ENCODE measurements at regions not wholly inside any gene's neighbourhood (a gene's known extent, or its start where the extent isn't known, plus 50 kb on each side); places are given as distances from the start of the nearest gene placed in this dataset.

DNA sequence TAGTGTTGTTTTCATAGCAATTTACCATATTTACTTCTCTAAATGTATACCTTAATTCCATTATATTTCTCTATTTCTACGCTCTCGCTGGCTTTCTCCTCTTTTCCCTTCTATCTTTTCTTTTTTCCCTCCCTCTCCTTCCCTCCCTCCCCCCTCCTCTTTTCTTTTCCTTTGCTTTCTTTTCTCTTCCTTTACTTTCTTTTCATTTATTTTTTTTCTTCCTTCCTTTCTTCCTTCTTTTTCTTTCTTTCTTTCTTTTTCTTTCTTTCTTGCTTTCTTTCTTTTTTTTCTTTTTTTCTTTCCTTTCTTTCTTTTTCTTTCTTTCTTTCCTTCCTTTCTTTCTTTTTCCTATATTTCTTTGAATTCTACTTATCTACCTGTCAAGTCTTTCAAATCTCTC, 533.0 kb upstream of the POT1 start:
- H3K36me3 ChIP-seq (ENCODE audit: control insufficient read depth in 2 of 2, insufficient read depth in 2 of 2, low read length in 1 of 2) = no peaks in the 10 kb centered on the region
- H3K27me3 ChIP-seq (ENCODE audit: control insufficient read depth in 2 of 2, insufficient read depth in 1 of 2, low read length in 1 of 2) = no peaks in the 10 kb centered on the region
- no peak overlapping the region for H3K4me3 ChIP-seq (ENCODE audit: low read length in 2 of 2)
- H3K4me1 ChIP-seq (ENCODE audit: control insufficient read depth in 2 of 2, insufficient read depth in 2 of 2, low read length in 2 of 2) = no peaks in the 10 kb centered on the region
- H3K27ac ChIP-seq (ENCODE audit: low read depth in 1 of 2, low read length in 1 of 2) = no peak overlapping the region
- no peaks in the 10 kb centered on the region for H3K9me3 ChIP-seq (ENCODE audit: control insufficient read depth in 2 of 2, insufficient read depth in 1 of 2, low read length in 1 of 2)
- no peak for DNase-seq (ENCODE audit: low read depth in 6 of 9, low spot score in 9 of 9)
- WGBS = 95% methylated on average over 2 of the region's 2 CpGs

- Histone ChIP-seq H3K4me3 (ENCODE audit: low read length in 2 of 2) (no peak overlapping the region), H3K4me1 (ENCODE audit: control insufficient read depth in 2 of 2, insufficient read depth in 2 of 2, low read length in 2 of 2) (no peaks in the 10 kb centered on the region), H3K9me3 (ENCODE audit: control insufficient read depth in 2 of 2, insufficient read depth in 1 of 2, low read length in 1 of 2) (no peaks in the 10 kb centered on the region), H3K36me3 (ENCODE audit: control insufficient read depth in 2 of 2, insufficient read depth in 2 of 2, low read length in 1 of 2) (no peaks in the 10 kb centered on the region), H3K27ac (ENCODE audit: low read depth in 1 of 2, low read length in 1 of 2) (no peak overlapping the region), H3K27me3 (ENCODE audit: control insufficient read depth in 2 of 2, insufficient read depth in 1 of 2, low read length in 1 of 2) (no peaks in the 10 kb centered on the region)
- DNase-seq (ENCODE audit: low read depth in 6 of 9, low spot score in 9 of 9) = no peak
Measured at GRCh38 chr7:125459038-125459437, 529.4 kb upstream of the POT1 start.

- no peak for DNase-seq (ENCODE audit: low read depth in 6 of 9, low spot score in 9 of 9)
- H3K4me1 ChIP-seq (ENCODE audit: control insufficient read depth in 2 of 2, insufficient read depth in 2 of 2, low read length in 2 of 2) = no peaks in the 10 kb centered on the region
- H3K9me3 ChIP-seq (ENCODE audit: control insufficient read depth in 2 of 2, insufficient read depth in 1 of 2, low read length in 1 of 2) = no peaks in the 10 kb centered on the region
- no peak overlapping the region for H3K27ac ChIP-seq (ENCODE audit: low read depth in 1 of 2, low read length in 1 of 2)
- no peak overlapping the region for H3K4me3 ChIP-seq (ENCODE audit: low read length in 2 of 2)
- no peaks in the 10 kb centered on the region for H3K27me3 ChIP-seq (ENCODE audit: control insufficient read depth in 2 of 2, insufficient read depth in 1 of 2, low read length in 1 of 2)
- H3K36me3 ChIP-seq (ENCODE audit: control insufficient read depth in 2 of 2, insufficient read depth in 2 of 2, low read length in 1 of 2) = no peaks in the 10 kb centered on the region
Measured at GRCh38 chr7:125450749-125451148, 521.1 kb upstream of the POT1 start.

GRCh38 chr7:125445836-125446235, 516.2 kb upstream of the POT1 start:
- Histone ChIP-seq H3K27ac (ENCODE audit: low read depth in 1 of 2, low read length in 1 of 2) (no peak overlapping the region), H3K9me3 (ENCODE audit: control insufficient read depth in 2 of 2, insufficient read depth in 1 of 2, low read length in 1 of 2) (no peaks in the 10 kb centered on the region), H3K4me1 (ENCODE audit: control insufficient read depth in 2 of 2, insufficient read depth in 2 of 2, low read length in 2 of 2) (no peaks in the 10 kb centered on the region), H3K4me3 (ENCODE audit: low read length in 2 of 2) (no peak overlapping the region), H3K36me3 (ENCODE audit: control insufficient read depth in 2 of 2, insufficient read depth in 2 of 2, low read length in 1 of 2) (no peaks in the 10 kb centered on the region), H3K27me3 (ENCODE audit: control insufficient read depth in 2 of 2, insufficient read depth in 1 of 2, low read length in 1 of 2) (no peaks in the 10 kb centered on the region)
- WGBS = 90% methylated on average over 3 of the region's 3 CpGs
- no peak for DNase-seq (ENCODE audit: low read depth in 6 of 9, low spot score in 9 of 9)

DNA sequence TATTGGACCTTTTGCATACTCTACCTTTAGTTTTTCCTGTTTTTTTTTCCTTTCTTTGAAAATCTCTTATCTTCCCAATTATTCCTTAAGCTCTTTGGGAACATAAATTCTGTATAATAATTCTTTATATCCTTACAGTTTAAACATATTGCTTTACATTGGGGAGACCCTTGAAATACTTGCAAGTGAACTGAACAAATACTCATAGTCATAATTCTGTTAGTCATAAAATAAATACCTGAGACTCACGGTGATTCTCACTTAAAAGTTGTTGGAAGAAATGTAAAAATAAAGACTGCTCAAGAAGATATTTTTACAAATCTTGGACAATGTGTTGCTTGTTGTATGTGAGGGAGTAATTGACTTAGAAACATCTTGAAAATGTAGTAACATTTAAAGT, 515.2 kb upstream of the POT1 start:
- Histone ChIP-seq H3K36me3 (ENCODE audit: control insufficient read depth in 2 of 2, insufficient read depth in 2 of 2, low read length in 1 of 2) (no peaks in the 10 kb centered on the region), H3K4me3 (ENCODE audit: low read length in 2 of 2) (no peak overlapping the region), H3K4me1 (ENCODE audit: control insufficient read depth in 2 of 2, insufficient read depth in 2 of 2, low read length in 2 of 2) (no peaks in the 10 kb centered on the region), H3K9me3 (ENCODE audit: control insufficient read depth in 2 of 2, insufficient read depth in 1 of 2, low read length in 1 of 2) (no peaks in the 10 kb centered on the region), H3K27me3 (ENCODE audit: control insufficient read depth in 2 of 2, insufficient read depth in 1 of 2, low read length in 1 of 2) (no peaks in the 10 kb centered on the region), H3K27ac (ENCODE audit: low read depth in 1 of 2, low read length in 1 of 2) (no peak overlapping the region)
- no peak for DNase-seq (ENCODE audit: low read depth in 6 of 9, low spot score in 9 of 9)
- WGBS = 90% methylated on average over 1 of the region's 1 CpG

GRCh38 chr7:125436220-125436619, 506.6 kb upstream of the POT1 start:
- Histone ChIP-seq H3K9me3 (ENCODE audit: control insufficient read depth in 2 of 2, insufficient read depth in 1 of 2, low read length in 1 of 2) (no peaks in the 10 kb centered on the region), H3K27ac (ENCODE audit: low read depth in 1 of 2, low read length in 1 of 2) (no peak overlapping the region), H3K27me3 (ENCODE audit: control insufficient read depth in 2 of 2, insufficient read depth in 1 of 2, low read length in 1 of 2) (no peaks in the 10 kb centered on the region), H3K4me3 (ENCODE audit: low read length in 2 of 2) (no peak overlapping the region), H3K4me1 (ENCODE audit: control insufficient read depth in 2 of 2, insufficient read depth in 2 of 2, low read length in 2 of 2) (no peaks in the 10 kb centered on the region), H3K36me3 (ENCODE audit: control insufficient read depth in 2 of 2, insufficient read depth in 2 of 2, low read length in 1 of 2) (no peaks in the 10 kb centered on the region)
- 92% methylated on average over 1 of the region's 1 CpG for WGBS
- DNase-seq (ENCODE audit: low read depth in 6 of 9, low spot score in 9 of 9) = no peak

DNA sequence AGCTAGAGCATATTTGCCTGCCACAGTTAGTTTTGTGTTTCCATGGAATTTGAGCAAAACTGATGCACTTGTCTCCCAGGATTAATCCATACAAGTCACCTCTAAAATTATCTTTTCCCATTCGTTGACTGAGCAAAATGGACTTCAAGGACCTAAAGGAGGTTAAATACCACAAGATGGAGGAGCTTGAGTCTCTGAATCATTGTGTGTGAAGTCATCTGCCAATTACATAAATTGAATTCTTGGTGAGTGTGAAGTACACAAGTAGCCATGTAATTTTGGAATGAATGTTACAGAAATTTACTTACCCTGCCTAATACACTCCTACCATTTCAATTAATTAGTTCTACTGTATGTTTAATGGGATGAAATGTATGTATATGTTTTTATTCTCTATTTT, 501.7 kb upstream of the POT1 start:
- H3K4me1 ChIP-seq (ENCODE audit: control insufficient read depth in 2 of 2, insufficient read depth in 2 of 2, low read length in 2 of 2) = no peaks in the 10 kb centered on the region
- H3K36me3 ChIP-seq (ENCODE audit: control insufficient read depth in 2 of 2, insufficient read depth in 2 of 2, low read length in 1 of 2) = no peaks in the 10 kb centered on the region
- no peak for DNase-seq (ENCODE audit: low read depth in 6 of 9, low spot score in 9 of 9)
- no peak overlapping the region for H3K4me3 ChIP-seq (ENCODE audit: low read length in 2 of 2)
- H3K27me3 ChIP-seq (ENCODE audit: control insufficient read depth in 2 of 2, insufficient read depth in 1 of 2, low read length in 1 of 2) = no peaks in the 10 kb centered on the region
- 93% methylated on average over 1 of the region's 1 CpG for WGBS
- H3K9me3 ChIP-seq (ENCODE audit: control insufficient read depth in 2 of 2, insufficient read depth in 1 of 2, low read length in 1 of 2) = no peaks in the 10 kb centered on the region
- H3K27ac ChIP-seq (ENCODE audit: low read depth in 1 of 2, low read length in 1 of 2) = no peak overlapping the region

DNA sequence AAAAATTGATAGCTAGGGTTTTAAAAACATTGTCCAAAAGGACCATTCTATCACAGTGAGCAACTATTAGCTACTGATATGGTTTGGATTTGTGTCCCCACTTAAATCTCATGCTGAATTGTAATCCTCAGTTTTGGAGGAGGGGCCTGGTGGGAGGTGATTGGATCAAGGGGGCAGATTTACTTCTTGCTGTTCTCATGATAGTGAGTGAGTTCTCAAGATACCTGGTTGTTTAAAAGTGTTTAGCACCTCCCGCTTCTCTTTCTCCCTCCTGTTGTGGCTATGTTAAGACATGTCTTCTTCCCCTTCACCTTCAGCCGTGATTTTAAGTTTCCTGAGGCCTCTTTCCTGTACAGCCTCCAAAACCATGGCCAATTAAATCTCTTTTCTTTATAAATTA, 500.4 kb upstream of the POT1 start:
- 91% methylated on average over 2 of the region's 2 CpGs for WGBS
- DNase-seq (ENCODE audit: low read depth in 6 of 9, low spot score in 9 of 9) = no peak
- Histone ChIP-seq H3K27me3 (ENCODE audit: control insufficient read depth in 2 of 2, insufficient read depth in 1 of 2, low read length in 1 of 2) (no peaks in the 10 kb centered on the region), H3K4me1 (ENCODE audit: control insufficient read depth in 2 of 2, insufficient read depth in 2 of 2, low read length in 2 of 2) (no peaks in the 10 kb centered on the region), H3K36me3 (ENCODE audit: control insufficient read depth in 2 of 2, insufficient read depth in 2 of 2, low read length in 1 of 2) (no peaks in the 10 kb centered on the region), H3K4me3 (ENCODE audit: low read length in 2 of 2) (no peak overlapping the region), H3K9me3 (ENCODE audit: control insufficient read depth in 2 of 2, insufficient read depth in 1 of 2, low read length in 1 of 2) (no peaks in the 10 kb centered on the region), H3K27ac (ENCODE audit: low read depth in 1 of 2, low read length in 1 of 2) (no peak overlapping the region)

- DNase-seq (ENCODE audit: low read depth in 6 of 9, low spot score in 9 of 9) = no peak
- no peaks in the 10 kb centered on the region for H3K27me3 ChIP-seq (ENCODE audit: control insufficient read depth in 2 of 2, insufficient read depth in 1 of 2, low read length in 1 of 2)
- no peaks in the 10 kb centered on the region for H3K4me1 ChIP-seq (ENCODE audit: control insufficient read depth in 2 of 2, insufficient read depth in 2 of 2, low read length in 2 of 2)
- H3K4me3 ChIP-seq (ENCODE audit: low read length in 2 of 2) = no peak overlapping the region
- H3K27ac ChIP-seq (ENCODE audit: low read depth in 1 of 2, low read length in 1 of 2) = no peak overlapping the region
- H3K36me3 ChIP-seq (ENCODE audit: control insufficient read depth in 2 of 2, insufficient read depth in 2 of 2, low read length in 1 of 2) = no peaks in the 10 kb centered on the region
- no peaks in the 10 kb centered on the region for H3K9me3 ChIP-seq (ENCODE audit: control insufficient read depth in 2 of 2, insufficient read depth in 1 of 2, low read length in 1 of 2)
- WGBS = 86% methylated on average over 1 of the region's 1 CpG
Measured at GRCh38 chr7:125427676-125428075, 498.1 kb upstream of the POT1 start.

GRCh38 chr7:125425506-125425905, 495.9 kb upstream of the POT1 start:
- no peak overlapping the region for H3K27ac ChIP-seq (ENCODE audit: low read depth in 1 of 2, low read length in 1 of 2)

More at GRCh38 chr7:125425506-125425905, 495.9 kb upstream of the POT1 start:
- Histone ChIP-seq H3K4me3 (ENCODE audit: low read length in 2 of 2) (no peak overlapping the region), H3K36me3 (ENCODE audit: control insufficient read depth in 2 of 2, insufficient read depth in 2 of 2, low read length in 1 of 2) (no peaks in the 10 kb centered on the region), H3K9me3 (ENCODE audit: control insufficient read depth in 2 of 2, insufficient read depth in 1 of 2, low read length in 1 of 2) (no peaks in the 10 kb centered on the region), H3K27me3 (ENCODE audit: control insufficient read depth in 2 of 2, insufficient read depth in 1 of 2, low read length in 1 of 2) (no peaks in the 10 kb centered on the region), H3K4me1 (ENCODE audit: control insufficient read depth in 2 of 2, insufficient read depth in 2 of 2, low read length in 2 of 2) (no peaks in the 10 kb centered on the region)
- 93% methylated on average over 2 of the region's 2 CpGs for WGBS
- DNase-seq (ENCODE audit: low read depth in 6 of 9, low spot score in 9 of 9) = no peak

All from thymus (tissue), 11 donors.